H1 (cell line): ENCODE measurements at regions not wholly inside any gene's neighbourhood (a gene's known extent, or its start where the extent isn't known, plus 50 kb on each side); places are given as distances from the start of the nearest gene placed in this dataset.

Experiments
- CTCF ChIA-PET: fragments of 300-600 bp; sonication (Branson Sonifier 250); formaldehyde crosslinking; loops from one replicate; lab custom pipeline; 2021; ENCODE audit not compliant: partially characterized antibody; lab: Charles Lee
- POLR2A ChIA-PET: fragments of 300-600 bp; sonication (Branson Sonifier 250); formaldehyde crosslinking; loops from one replicate; lab custom pipeline; 2021; ENCODE audit warnings: inconsistent platforms; ENCODE audit not compliant: partially characterized antibody; lab: Charles Lee
- DNase-seq, 2 experiments: peaks; one replicate each; pipeline versions ENCODE4 v3.0.0 to v3.0.0-alpha.2; 2010 to 2022; ENCODE audit warnings: low spot score in 2 of 2, low read depth in 1 of 2, mixed read lengths in 1 of 2
- FAIRE-seq: peaks from 2 replicates; lab custom pipeline; 2011; peaks lifted over from hg19 to GRCh38; lab: Jason Lieb, UNC
- H2AFZ ChIP-seq: 2 replicates; pipeline ENCODE4 v1.8.1; 2012; ENCODE audit warnings: low read length, inconsistent platforms
- H2AK5ac ChIP-seq: 2 replicates; pipeline ENCODE4 v1.6.1; 2013; ENCODE audit warnings: low read depth, low read length
- H2BK120ac ChIP-seq: replicated peaks from 2 replicates; pipeline ENCODE3; 2013; ENCODE audit warnings: low read depth, low read length, inconsistent platforms
- H2BK12ac ChIP-seq: 2 replicates; pipeline ENCODE4 v1.6.1; 2013; ENCODE audit warnings: low read depth, low read length
- H2BK15ac ChIP-seq: 2 replicates; pipeline ENCODE4 v1.6.1; 2013; ENCODE audit warnings: low read length
- H2BK20ac ChIP-seq: 2 replicates; pipeline ENCODE4 v1.6.1; 2013; ENCODE audit warnings: low read length
- H2BK5ac ChIP-seq: 2 replicates; pipeline ENCODE4 v1.6.1; 2013; ENCODE audit warnings: low read depth, low read length
- H3K14ac ChIP-seq: 2 replicates; pipeline ENCODE4 v1.6.1; 2013; ENCODE audit warnings: inconsistent platforms; ENCODE audit not compliant: insufficient read length
- H3K18ac ChIP-seq: 2 replicates; pipeline ENCODE4 v1.6.1; 2013; ENCODE audit warnings: low read length; ENCODE audit errors: extremely low read depth
- H3K23ac ChIP-seq: 2 replicates; pipeline ENCODE4 v1.6.1; 2013; ENCODE audit warnings: inconsistent platforms; ENCODE audit not compliant: insufficient read length
- H3K23me2 ChIP-seq: 2 replicates; pipeline ENCODE4 v1.6.1; 2013; ENCODE audit warnings: low read depth, low read length
- H3K27ac ChIP-seq: 2 replicates; pipeline ENCODE4 v1.6.1; 2011; ENCODE audit warnings: low read depth, low read length, inconsistent platforms
- H3K27me3 ChIP-seq, 4 experiments: replicated peaks in 1 of 4; 1 replicate in 1 of 4; 2 replicates in 3 of 4; pipeline versions ENCODE4 v1.6.1 to v1.8.1; 2011 to 2013; ENCODE audit warnings: low read length in 3 of 4, mild to moderate bottlenecking in 3 of 4, inconsistent platforms in 2 of 4, mixed read lengths in 2 of 4, moderate library complexity in 1 of 4; ENCODE audit not compliant: control insufficient read depth in 3 of 4, insufficient read depth in 3 of 4; ENCODE audit errors: extremely low read depth in 1 of 4
- H3K36me3 ChIP-seq, 4 experiments: 2 replicates each; pipeline versions ENCODE4 v1.6.1 to v1.8.1; 2011 to 2013; ENCODE audit warnings: mild to moderate bottlenecking in 4 of 4, low read length in 3 of 4, moderate library complexity in 2 of 4, control low read depth in 1 of 4, inconsistent platforms in 1 of 4; ENCODE audit not compliant: insufficient read depth in 4 of 4, control insufficient read depth in 2 of 4
- H3K4ac ChIP-seq: replicated peaks from 2 replicates; pipeline ENCODE3; 2013; ENCODE audit warnings: low read length, low read depth, mixed read lengths, inconsistent platforms; ENCODE audit not compliant: insufficient read length
- H3K4me1 ChIP-seq, 4 experiments: replicated peaks in 1 of 4; 1 replicate in 1 of 4; 2 replicates in 3 of 4; pipeline versions ENCODE4 v1.6.1 to v1.8.1; 2011 to 2013; ENCODE audit warnings: low read length in 3 of 4, inconsistent platforms in 2 of 4, mixed read lengths in 1 of 4; ENCODE audit not compliant: insufficient read depth in 4 of 4, control insufficient read depth in 3 of 4
- H3K4me2 ChIP-seq, 2 experiments: 2 replicates each; pipeline versions ENCODE4 v1.6.1 to v1.8.1; 2011 to 2013; ENCODE audit warnings: low read depth in 2 of 2, low read length in 2 of 2, control low read depth in 1 of 2, inconsistent platforms in 1 of 2, mild to moderate bottlenecking in 1 of 2; ENCODE audit not compliant: insufficient read depth in 1 of 2
- H3K4me3 ChIP-seq, 4 experiments: fragments of 200-600, 300-600 bp in 1 of 4; sonication (generic), shearing (Covaris generic), sonication (Bioruptor Twin) in 1 of 4; 2 replicates each; pipeline versions ENCODE4 v1.5.1 to v1.8.1; 2011 to 2016; ENCODE audit warnings: low read length in 4 of 4, low read depth in 3 of 4, control low read depth in 2 of 4, inconsistent platforms in 2 of 4, mild to moderate bottlenecking in 2 of 4, mixed read lengths in 1 of 4, moderate library complexity in 1 of 4; ENCODE audit not compliant: insufficient read depth in 2 of 4; ENCODE audit errors: extremely low read depth in 1 of 4
- H3K56ac ChIP-seq: replicated peaks from 2 replicates; pipeline ENCODE3; 2013; ENCODE audit warnings: low read depth, mild to moderate bottlenecking, mixed read lengths, low read length, inconsistent platforms; ENCODE audit not compliant: insufficient read length
- H3K79me1 ChIP-seq: 2 replicates; pipeline ENCODE4 v1.6.1; 2013; ENCODE audit warnings: low read depth, low read length, control low read depth
- H3K79me2 ChIP-seq, 2 experiments: 2 replicates each; pipeline versions ENCODE4 v1.6.1 to v1.8.1; 2012 to 2013; ENCODE audit warnings: low read length in 2 of 2, mild to moderate bottlenecking in 2 of 2, inconsistent platforms in 1 of 2; ENCODE audit not compliant: insufficient read depth in 2 of 2, control insufficient read depth in 1 of 2
- H3K9ac ChIP-seq, 4 experiments: replicated peaks in 1 of 4; 1 replicate in 1 of 4; 2 replicates in 3 of 4; pipeline versions ENCODE4 v1.6.1 to v1.8.1; 2011 to 2013; ENCODE audit warnings: low read depth in 3 of 4, low read length in 3 of 4, control low read depth in 2 of 4, mild to moderate bottlenecking in 2 of 4, moderate library complexity in 2 of 4, inconsistent platforms in 1 of 4; ENCODE audit errors: extremely low read depth in 1 of 4
- H3K9me3 ChIP-seq, 2 experiments: 2 replicates each; pipeline versions ENCODE4 v1.6.1 to v1.8.1; 2012 to 2013; ENCODE audit warnings: mild to moderate bottlenecking in 2 of 2, moderate library complexity in 2 of 2, control low read depth in 1 of 2, inconsistent platforms in 1 of 2, low read depth in 1 of 2, low read length in 1 of 2, mixed read lengths in 1 of 2; ENCODE audit not compliant: insufficient read depth in 2 of 2
- H4K20me1 ChIP-seq, 2 experiments: replicated peaks in 1 of 2; 2 replicates each; pipeline versions ENCODE3 to v1.8.1; 2011 to 2013; ENCODE audit warnings: inconsistent platforms in 2 of 2, low read length in 2 of 2, mild to moderate bottlenecking in 1 of 2; ENCODE audit not compliant: insufficient read depth in 2 of 2, control insufficient read depth in 1 of 2
- H4K5ac ChIP-seq: 2 replicates; pipeline ENCODE4 v1.6.1; 2013; ENCODE audit warnings: low read length, low read depth, mixed read lengths, inconsistent platforms; ENCODE audit not compliant: insufficient read length
- H4K8ac ChIP-seq: 2 replicates; pipeline ENCODE4 v1.8.0; 2013; ENCODE audit warnings: mild to moderate bottlenecking, moderate library complexity, low read length, inconsistent platforms; ENCODE audit not compliant: insufficient read depth; ENCODE audit errors: extremely low read depth
- H4K91ac ChIP-seq: replicated peaks from 2 replicates; pipeline ENCODE3; 2013; ENCODE audit warnings: low read length, mixed read lengths, inconsistent platforms; ENCODE audit not compliant: insufficient read length
- ATF2 ChIP-seq: IDR thresholded peaks from 2 replicates; pipeline ENCODE4 v1.6.1; 2012; ENCODE audit warnings: low read length, inconsistent platforms
- CEBPB ChIP-seq: IDR thresholded peaks from 2 replicates; pipeline ENCODE4 v1.6.1; 2012; ENCODE audit warnings: low read depth, low read length
- CREB1 ChIP-seq: IDR thresholded peaks from 2 replicates; pipeline ENCODE4 v1.6.1; 2012; ENCODE audit warnings: inconsistent platforms
- HDAC6 ChIP-seq: IDR thresholded peaks from one replicate; pipeline ENCODE4 v1.7.1; 2012; ENCODE audit warnings: low read depth, mild to moderate bottlenecking, inconsistent platforms, low read length, moderate library complexity
- KDM1A ChIP-seq: fragments of 200-600, 300-600 bp; sonication (generic); IDR thresholded peaks from 2 replicates; pipeline ENCODE4 v1.7.1; 2016; ENCODE audit warnings: mild to moderate bottlenecking, low read length, borderline replicate concordance
- KDM4A ChIP-seq: IDR thresholded peaks from one replicate; pipeline ENCODE4 v1.7.1; 2012; ENCODE audit warnings: low read depth, mild to moderate bottlenecking, moderate library complexity, low read length, inconsistent platforms; ENCODE audit not compliant: severe bottlenecking
- NANOG ChIP-seq: IDR thresholded peaks from 2 replicates; pipeline ENCODE4 v1.6.1; 2011; ENCODE audit warnings: low read length, low read depth, mild to moderate bottlenecking, inconsistent platforms; ENCODE audit not compliant: insufficient read depth, poor library complexity, severe bottlenecking
- NRF1 ChIP-seq: IDR thresholded peaks from 2 replicates; pipeline ENCODE4 v1.6.1; 2011; ENCODE audit warnings: mild to moderate bottlenecking, low read depth, low read length, improper control_type of control experiment
- RBBP5 ChIP-seq: IDR thresholded peaks from 2 replicates; pipeline ENCODE4 v1.7.1; 2012; ENCODE audit warnings: low read depth, mild to moderate bottlenecking, inconsistent platforms, low read length, moderate library complexity, borderline replicate concordance
- TAF1 ChIP-seq: IDR thresholded peaks from 2 replicates; pipeline ENCODE4 v1.6.1; 2011; ENCODE audit warnings: mild to moderate bottlenecking, low read depth, low read length
- WGBS, 2 experiments: shearing (Covaris generic) in 1 of 2; methylation state at CpG; one replicate each; pipeline versions ENCODE4 v1.1.6 to v1.1.7; 2013 to 2015; ENCODE audit warnings: low lambda C conversion rate in 2 of 2, mixed read lengths in 2 of 2, inconsistent platforms in 1 of 2, low coverage in 1 of 2, missing lambda C conversion rate in 1 of 2; ENCODE audit not compliant: insufficient replicate concordance in 2 of 2, insufficient coverage in 1 of 2, insufficient read length in 1 of 2; ENCODE audit errors: extremely low coverage in 1 of 2, missing lambda C conversion rate in 1 of 2; 5-methylcytosine and 5-hydroxymethylcytosine counted together

- no peak overlapping the region for H2BK5ac ChIP-seq
- H4K5ac ChIP-seq: no peak overlapping the region
- H4K91ac ChIP-seq: no peak overlapping the region
- no peaks in the 10 kb centered on the region for H3K23me2 ChIP-seq
- H3K27ac ChIP-seq: no peak overlapping the region
- CTCF ChIA-PET: no interaction called here
- H3K9ac ChIP-seq: no peak overlapping the region
- no peak overlapping the region for H3K4me3 ChIP-seq
- no peaks in the 10 kb centered on the region for H3K36me3 ChIP-seq
- no peak overlapping the region for H3K14ac ChIP-seq
- no peak overlapping the region for H3K56ac ChIP-seq
- H3K9me3 ChIP-seq: no peaks in the 10 kb centered on the region
- no peaks in the 10 kb centered on the region for H3K79me1 ChIP-seq
- TF ChIP-seq HDAC6 (no peak), KDM4A (no peak), KDM1A (no peak), CEBPB (no peak), RBBP5 (no peak), ATF2 (no peak), TAF1 (no peak), NRF1 (no peak), NANOG (no peak), CREB1 (no peak)
- no peak overlapping the region for H2BK120ac ChIP-seq
- H3K4ac ChIP-seq: no peak overlapping the region
- no peak overlapping the region for H2BK20ac ChIP-seq
- no peak overlapping the region for H2BK15ac ChIP-seq
- H3K4me1 ChIP-seq: no peaks in the 10 kb centered on the region
- FAIRE-seq: no peak
- no peak for DNase-seq
- no peak overlapping the region for H3K4me2 ChIP-seq
- H4K20me1 ChIP-seq: no peaks in the 10 kb centered on the region
- no peak overlapping the region for H2BK12ac ChIP-seq
- H2AK5ac ChIP-seq: no peak overlapping the region
- H2AFZ ChIP-seq: no peak overlapping the region
- no peaks in the 10 kb centered on the region for H3K79me2 ChIP-seq
- POLR2A ChIA-PET: no interaction called here
- H3K23ac ChIP-seq: no peak overlapping the region
- H3K27me3 ChIP-seq: no peaks in the 10 kb centered on the region
- 91% methylated on average over 2 of the region's 2 CpGs; no CpG with 5 or more reads in 1 of the 2 experiments for WGBS, 2 experiments
- no peak overlapping the region for H3K18ac ChIP-seq
- H4K8ac ChIP-seq: no peak overlapping the region
These were observed 359.3 kb downstream of the GRXCR1 start for GRCh38 chr4:43251841-43252240.
